ENCODE measurements at regions not wholly inside any gene's neighbourhood (a gene's known extent, or its start where the extent isn't known, plus 50 kb on each side); places are given as distances from the start of the nearest gene placed in this dataset.
A peak's percentile ranks its signal among the peaks of the same experiment; 100 is the strongest.

GRCh38 chr3:27633224-27633545 is 88.9 kb downstream of the EOMES start:
- peak; percentile 78 for ATAC-seq
- H3K4me3 ChIP-seq (replicated peaks in 1 of 3; ENCODE audit: insufficient read depth in 1 of 3, low read depth in 2 of 3, low read length in 3 of 3), result peak overlapping the region; percentile 48 to 73 (median 66); a peak in 5 of 6 replicates
- H3K27ac ChIP-seq (ENCODE audit: extremely low read length, insufficient read depth, low read length), result no peak overlapping the region
- peak overlapping the region; percentile 46 for H2AFZ ChIP-seq (ENCODE audit: low read length)
- intact Hi-C loops (cut with micrococcal nuclease; ENCODE audit: unreplicated experiment), result no loop called here
- CTCF ChIA-PET (ENCODE audit: low intra/inter-chr PET ratio, low total read pairs), result no interaction called here
- peaks cover 14% of the 10 kb centered on the region; the same call in 1 of the 2 replicates for H3K4me1 ChIP-seq (ENCODE audit: insufficient read depth, low read length)
- no peaks in the 10 kb centered on the region for H4K20me1 ChIP-seq (ENCODE audit: insufficient read depth, low read length)
- FAIRE-seq, result peak; percentile 8
- H3K9ac ChIP-seq (ENCODE audit: insufficient read depth, low read depth, low read length), result peak overlapping the region; percentile 64; the same call in 1 of the 2 replicates
- POLR2A ChIA-PET, result interaction anchor here (1.1 to 1.6 kb wide), 3 partner anchors 10 to 150 kb away, joined by 3 to 7 read pairs (median 5); partner anchors contain the start of gene SLC4A7
- H3K4me2 ChIP-seq (ENCODE audit: low read depth, low read length), result peak overlapping the region; percentile 94
- H3K9me3 ChIP-seq (ENCODE audit: low read length), result no peaks in the 10 kb centered on the region
- H3K79me2 ChIP-seq (ENCODE audit: insufficient read depth, low read length), result no peaks in the 10 kb centered on the region
- WGBS (ENCODE audit: low lambda C conversion rate), result 2% methylated on average over 6 of the region's 6 CpGs
- BruUV-seq (replicated peaks), result no TSS peak
- H3K27me3 ChIP-seq (ENCODE audit: control insufficient read depth in 1 of 2, insufficient read depth in 2 of 2, low read length in 2 of 2), result no peaks in the 10 kb centered on the region
- DNase-seq (ENCODE audit: low spot score), result peak; percentile 3
- H3K36me3 ChIP-seq (replicated peaks in 1 of 2; ENCODE audit: control insufficient read depth in 1 of 2, insufficient read depth in 2 of 2, low read length in 2 of 2), result no peaks in the 10 kb centered on the region
- in situ Hi-C loops (cut with HindIII; ENCODE audit: extremely low pct_ligation_motif_present, low pct_unique_long_range_greater_than_20kb), result no loop called here
- TF ChIP-seq GTF2F1 (IDR thresholded peaks at IDR 0.05; ENCODE audit: low read length), result no peak
- TF ChIP-seq AHDC1 (CRISPR knock-in tag; IDR thresholded peaks at IDR 0.05; ENCODE audit: borderline replicate concordance), result no peak
- no peak for TF ChIP-seq KLF11 (CRISPR knock-in tag; IDR thresholded peaks at IDR 0.05)
- no peak for TF ChIP-seq ZC3H4 (CRISPR knock-in tag; IDR thresholded peaks at IDR 0.05; ENCODE audit: borderline replicate concordance)
- TF ChIP-seq ARID4A (CRISPR knock-in tag; IDR thresholded peaks at IDR 0.05; ENCODE audit: borderline replicate concordance), result peak; percentile 26; the same call in 1 of the 2 replicates
- no peak for TF ChIP-seq SSRP1 (CRISPR knock-in tag; IDR thresholded peaks at IDR 0.05)
- no peak for TF ChIP-seq ZNF773 (CRISPR knock-in tag; IDR thresholded peaks at IDR 0.05; ENCODE audit: borderline replicate concordance)
- TF ChIP-seq GABPB1 (CRISPR knock-in tag; IDR thresholded peaks at IDR 0.05), result no peak
- TF ChIP-seq ZNF234 (CRISPR knock-in tag; conservative IDR thresholded peaks at IDR 0.05), result no peak
- TF ChIP-seq ZNF816 (CRISPR knock-in tag; IDR thresholded peaks at IDR 0.05; ENCODE audit: borderline replicate concordance), result no peak; the same call in 1 of the 2 replicates
- no peak for TF ChIP-seq CSRNP2 (CRISPR knock-in tag; conservative IDR thresholded peaks at IDR 0.05; ENCODE audit: low read depth)
- peak; percentile 14 for TF ChIP-seq HNRNPLL (IDR thresholded peaks at IDR 0.05; ENCODE audit: low read depth, low read length, poor library complexity, severe bottlenecking)
